PC-3 (cell line): ENCODE measurements at regions not wholly inside any gene's neighbourhood (a gene's known extent, or its start where the extent isn't known, plus 50 kb on each side); places are given as distances from the start of the nearest gene placed in this dataset.
"Not testable (repeated sequence)": the region's sequence is repeated elsewhere in the genome, so short reads cannot be mapped to it uniquely, and the experiment has no call there.

Experiments used
- ATAC-seq: fragments of 200-7000 bp; cut with Tn5 transposase; 2 replicates; pipeline ENCODE4 v1.9.1; 2020; ENCODE audit warnings: mild to moderate bottlenecking, moderate library complexity
- BruUV-seq: library from RNA; stranded (reverse); fragments of 400-500 nt; replicated peaks from 2 replicates; lab custom pipeline; 2021; lab: Mats Ljungman, UMichigan
- CTCF ChIA-PET: fragments of 300-600 bp; sonication (Branson Sonifier 250); formaldehyde crosslinking; loops from one replicate; lab custom pipeline; 2022; ENCODE audit warnings: antibody characterized with exemption; lab: Charles Lee
- POLR2A ChIA-PET: fragments of 300-600 bp; sonication (Branson Sonifier 250); formaldehyde crosslinking; loops from one replicate; lab custom pipeline; 2022; ENCODE audit warnings: antibody characterized with exemption; ENCODE audit not compliant: unreplicated experiment; lab: Charles Lee
- DNase-seq: peaks from one replicate; pipeline ENCODE4 v3.0.0-alpha.2; 2015
- H2AFZ ChIP-seq: fragments of 300-600 bp; sonication (generic); 2 replicates; pipeline ENCODE4 v1.6.0; 2016; ENCODE audit warnings: antibody characterized with exemption, low read length
- H3F3A ChIP-seq: fragments of 300-600 bp; sonication (generic); one replicate; pipeline ENCODE4 v1.6.0; 2017; ENCODE audit warnings: antibody characterized with exemption, low read length, control low read depth, mild to moderate bottlenecking; ENCODE audit not compliant: unreplicated experiment
- H3K27ac ChIP-seq: fragments of 300-600 bp; sonication (generic); 2 replicates; pipeline ENCODE4 v1.5.1; 2016; ENCODE audit warnings: mild to moderate bottlenecking, low read length
- H3K27me3 ChIP-seq: fragments of 300-600 bp; sonication (generic); 2 replicates; pipeline ENCODE4 v1.6.1; 2016; ENCODE audit warnings: low read length, mixed read lengths
- H3K36me3 ChIP-seq: fragments of 300-600 bp; sonication (generic); 2 replicates; pipeline ENCODE4 v1.6.1; 2016; ENCODE audit warnings: low read depth, mixed run types, low read length, mixed read lengths
- H3K4me1 ChIP-seq: fragments of 300-600 bp; sonication (generic); 2 replicates; pipeline ENCODE4 v1.5.1; 2016; ENCODE audit warnings: low read length; ENCODE audit not compliant: insufficient read depth
- H3K4me2 ChIP-seq: fragments of 300-600 bp; sonication (generic); 2 replicates; pipeline ENCODE4 v1.6.0; 2016; ENCODE audit warnings: low read length
- H3K4me3 ChIP-seq: fragments of 300-600 bp; sonication (generic); 2 replicates; pipeline ENCODE4 v1.5.1; 2016; ENCODE audit warnings: mild to moderate bottlenecking, low read length, mixed read lengths
- H3K79me2 ChIP-seq: fragments of 300-600 bp; sonication (generic); 2 replicates; pipeline ENCODE4 v1.6.1; 2017; ENCODE audit warnings: low read length, mixed read lengths
- H3K9ac ChIP-seq: fragments of 300-600 bp; sonication (generic); 2 replicates; pipeline ENCODE4 v1.6.0; 2016; ENCODE audit warnings: mild to moderate bottlenecking, low read length
- H3K9me2 ChIP-seq: fragments of 300-600 bp; sonication (generic); replicated peaks from 2 replicates; pipeline ENCODE4 v1.6.1; 2016; ENCODE audit warnings: mixed run types, low read length, mixed read lengths
- H3K9me3 ChIP-seq: fragments of 300-600 bp; sonication (generic); 2 replicates; pipeline ENCODE4 v1.6.1; 2016; ENCODE audit warnings: low read length, mixed read lengths
- H4K20me1 ChIP-seq: fragments of 300-600 bp; sonication (generic); 2 replicates; pipeline ENCODE4 v1.6.1; 2016; ENCODE audit warnings: low read length, mixed read lengths
- EZH2 ChIP-seq: fragments of 300-600 bp; sonication (generic); IDR thresholded peaks from one replicate; pipeline ENCODE4 v1.6.1; 2017; ENCODE audit warnings: antibody characterized with exemption, mild to moderate bottlenecking, low read length; ENCODE audit not compliant: unreplicated experiment
- EZH2phosphoT487 ChIP-seq: fragments of 300-600 bp; sonication (generic); IDR thresholded peaks from 2 replicates; pipeline ENCODE4 v1.6.1; 2018; ENCODE audit warnings: mild to moderate bottlenecking, antibody characterized with exemption, low read length, borderline replicate concordance
- intact Hi-C: fragments of 100-400 bp; cut with micrococcal nuclease; formaldehyde crosslinking; loops from 2 replicates; pipeline ENCODE4 v1.9.0; 2023
- TF ChIP-seq, protein P1 (sequence below): fragments of 300-600 bp; sonication (generic); conservative IDR thresholded peaks from 2 replicates; pipeline ENCODE4 v1.5.1; 2017; ENCODE audit warnings: antibody characterized with exemption, low read depth, mild to moderate bottlenecking, low read length

DNA sequence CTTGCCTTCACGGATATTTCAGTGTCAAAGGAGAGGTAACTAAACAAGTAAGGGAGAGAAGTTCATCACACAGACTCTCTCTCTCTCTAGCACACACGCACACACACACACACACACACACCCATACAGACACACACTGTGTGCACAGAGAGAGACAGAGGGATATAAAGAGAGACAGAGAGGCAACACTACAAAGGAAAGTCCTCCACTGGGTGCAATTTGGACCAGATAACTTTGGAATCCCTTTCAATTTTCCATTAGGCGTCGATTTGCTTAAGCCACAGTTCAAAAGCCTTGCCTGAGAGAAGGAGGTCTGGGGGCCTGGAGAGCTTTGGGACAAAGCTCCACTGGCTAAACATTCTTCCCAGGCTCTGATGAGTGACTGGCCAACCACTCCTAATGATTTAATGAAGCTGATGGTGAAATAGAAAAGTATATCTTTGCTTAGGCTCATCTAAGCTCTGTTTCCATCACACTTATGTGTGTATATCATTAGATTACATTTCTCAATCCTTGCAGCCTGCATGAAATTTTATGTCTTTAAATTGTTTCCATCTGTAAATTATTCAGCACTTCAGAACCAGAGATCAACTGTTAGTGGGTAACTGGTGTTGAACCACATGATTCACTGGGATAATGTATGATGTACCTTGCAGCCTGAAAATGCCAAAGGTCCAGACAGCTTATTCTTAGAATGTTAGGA lies 180.8 kb downstream of the MAGEB17 start:
- no peaks in the 10 kb centered on the region for H3K36me3 ChIP-seq
- H3K4me3 ChIP-seq: no peak overlapping the region
- no peak overlapping the region for H3K4me2 ChIP-seq
- DNase-seq: no peak
- ChIA-PET CTCF (no interaction called here), POLR2A (no interaction called here)
- no peaks in the 10 kb centered on the region for H3K4me1 ChIP-seq
- no peaks in the 10 kb centered on the region for H3K9me3 ChIP-seq
- no peaks in the 10 kb centered on the region for H3K27me3 ChIP-seq
- H2AFZ ChIP-seq: no peak overlapping the region
- H3K9ac ChIP-seq: no peak overlapping the region
- no peaks in the 10 kb centered on the region for H3F3A ChIP-seq
- TF ChIP-seq EZH2phosphoT487 (no peak), EZH2 (no peak)
- TF ChIP-seq, protein P1, sequence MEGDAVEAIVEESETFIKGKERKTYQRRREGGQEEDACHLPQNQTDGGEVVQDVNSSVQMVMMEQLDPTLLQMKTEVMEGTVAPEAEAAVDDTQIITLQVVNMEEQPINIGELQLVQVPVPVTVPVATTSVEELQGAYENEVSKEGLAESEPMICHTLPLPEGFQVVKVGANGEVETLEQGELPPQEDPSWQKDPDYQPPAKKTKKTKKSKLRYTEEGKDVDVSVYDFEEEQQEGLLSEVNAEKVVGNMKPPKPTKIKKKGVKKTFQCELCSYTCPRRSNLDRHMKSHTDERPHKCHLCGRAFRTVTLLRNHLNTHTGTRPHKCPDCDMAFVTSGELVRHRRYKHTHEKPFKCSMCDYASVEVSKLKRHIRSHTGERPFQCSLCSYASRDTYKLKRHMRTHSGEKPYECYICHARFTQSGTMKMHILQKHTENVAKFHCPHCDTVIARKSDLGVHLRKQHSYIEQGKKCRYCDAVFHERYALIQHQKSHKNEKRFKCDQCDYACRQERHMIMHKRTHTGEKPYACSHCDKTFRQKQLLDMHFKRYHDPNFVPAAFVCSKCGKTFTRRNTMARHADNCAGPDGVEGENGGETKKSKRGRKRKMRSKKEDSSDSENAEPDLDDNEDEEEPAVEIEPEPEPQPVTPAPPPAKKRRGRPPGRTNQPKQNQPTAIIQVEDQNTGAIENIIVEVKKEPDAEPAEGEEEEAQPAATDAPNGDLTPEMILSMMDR: no peak
- no peaks in the 10 kb centered on the region for H4K20me1 ChIP-seq
- H3K79me2 ChIP-seq: no peaks in the 10 kb centered on the region
- intact Hi-C loops: no loop called here
- ATAC-seq: no peak
- BruUV-seq: no TSS peak
- H3K27ac ChIP-seq: no peak overlapping the region
- H3K9me2 ChIP-seq: no peaks in the 10 kb centered on the region

DNA sequence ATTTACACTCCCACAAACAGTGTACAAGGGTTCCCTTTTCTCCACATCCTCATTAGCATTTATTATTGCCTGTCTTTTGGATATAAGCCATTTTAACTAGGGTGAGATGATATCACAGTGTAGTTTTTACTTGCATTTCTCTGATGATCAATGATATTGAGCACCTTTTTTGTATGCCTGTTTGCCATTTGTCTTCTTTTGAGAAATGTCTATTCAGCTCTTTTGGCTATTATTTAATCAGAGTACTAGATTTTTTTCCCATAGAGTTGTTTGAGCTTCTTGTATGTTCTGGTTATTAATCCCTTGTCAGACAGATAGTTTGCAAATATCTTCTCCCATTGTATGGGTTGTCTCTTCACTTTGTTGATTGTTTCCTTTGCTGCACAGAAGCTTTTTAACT lies 190.6 kb downstream of the MAGEB17 start:
- Histone ChIP-seq H3K4me3 (no peak overlapping the region), H3K36me3 (no peaks in the 10 kb centered on the region), H3K79me2 (no peaks in the 10 kb centered on the region), H3K9me3 (no peaks in the 10 kb centered on the region), H3K4me1 (no peaks in the 10 kb centered on the region), H4K20me1 (no peaks in the 10 kb centered on the region), H3K4me2 (no peak overlapping the region), H3K9ac (no peak overlapping the region), H3F3A (no peaks in the 10 kb centered on the region), H3K9me2 (no peaks in the 10 kb centered on the region), H2AFZ (no peak overlapping the region), H3K27ac (no peak overlapping the region), H3K27me3 (no peaks in the 10 kb centered on the region)
- ChIA-PET CTCF (no interaction called here), POLR2A (no interaction called here)
- ATAC-seq: no peak
- intact Hi-C loops: no loop called here
- TF ChIP-seq EZH2phosphoT487: no peak
- TF ChIP-seq, protein P1: no peak
- no peak for TF ChIP-seq EZH2
- BruUV-seq: no TSS peak
- DNase-seq: no peak

DNA sequence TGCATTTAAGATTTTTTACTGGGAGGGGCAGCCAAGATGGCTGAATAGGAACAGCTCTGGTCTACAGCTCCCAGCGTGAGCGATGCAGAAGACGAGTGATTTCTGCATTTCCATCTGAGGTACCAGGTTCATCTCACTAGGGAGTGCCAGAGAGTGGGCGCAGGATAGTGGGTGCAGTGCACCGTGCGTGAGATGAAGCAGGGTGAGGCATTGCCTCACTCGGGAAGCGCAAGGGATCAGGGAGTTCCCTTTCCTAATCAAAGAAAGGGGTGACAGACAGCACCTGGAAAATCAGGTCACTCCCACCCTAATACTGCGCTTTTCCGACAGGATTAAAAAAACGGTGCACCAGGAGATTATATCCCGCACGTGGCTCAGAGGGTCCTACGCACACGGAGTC lies 192.8 kb downstream of the MAGEB17 start:
- H3K36me3 ChIP-seq, H3K9me2 ChIP-seq, H3F3A ChIP-seq, H3K4me2 ChIP-seq, intact Hi-C loops, POLR2A ChIA-PET, H3K27me3 ChIP-seq, DNase-seq, H3K9ac ChIP-seq, BruUV-seq, H3K79me2 ChIP-seq, H3K4me3 ChIP-seq, ATAC-seq, H2AFZ ChIP-seq, CTCF ChIA-PET, H4K20me1 ChIP-seq, H3K4me1 ChIP-seq, H3K9me3 ChIP-seq, H3K27ac ChIP-seq: not testable (repeated sequence)
